NCI-H146 treated with DMSO at 0.1 percent for 48 hours (cell line): ENCODE measurements at regions not wholly inside any gene's neighbourhood (a gene's known extent, or its start where the extent isn't known, plus 50 kb on each side); places are given as distances from the start of the nearest gene placed in this dataset.

Source experiments
- DNase-seq: peaks from one replicate; lab custom pipeline; 2025; ENCODE audit not compliant: unreplicated experiment; lab: John Stamatoyannopoulos, UW

GRCh38 chr14:26206640-26207039 is 391.2 kb downstream of the NOVA1 start:
- peak; percentile 11 for DNase-seq

GRCh38 chr14:26204728-26205479 is 392.9 kb downstream of the NOVA1 start:
- DNase-seq, result no peak

- DNase-seq, result no peak
Measured at GRCh38 chr14:26204366-26204727, 393.5 kb downstream of the NOVA1 start.

- no peak for DNase-seq
Measured at GRCh38 chr14:26200687-26201086, 397.1 kb downstream of the NOVA1 start.

- DNase-seq, result no peak
Measured at GRCh38 chr14:26199590-26200370, 398.1 kb downstream of the NOVA1 start.

GRCh38 chr14:26199096-26199495 is 398.7 kb downstream of the NOVA1 start:
- no peak for DNase-seq

GRCh38 chr14:26194816-26195215 is 403.0 kb downstream of the NOVA1 start:
- DNase-seq, result no peak

- no peak for DNase-seq
Measured at GRCh38 chr14:26191671-26192070, 406.2 kb downstream of the NOVA1 start.

- no peak for DNase-seq
Measured at GRCh38 chr14:26191123-26191522, 406.7 kb downstream of the NOVA1 start.

GRCh38 chr14:26190646-26191045 is 407.2 kb downstream of the NOVA1 start:
- DNase-seq, result no peak

- DNase-seq, result no peak
Measured at GRCh38 chr14:26187996-26188620, 409.7 kb downstream of the NOVA1 start.

- no peak for DNase-seq
Measured at GRCh38 chr14:26180221-26180620, 417.6 kb downstream of the NOVA1 start.

GRCh38 chr14:26175658-26176057 is 422.2 kb downstream of the NOVA1 start:
- DNase-seq, result no peak

- DNase-seq, result no peak
Measured at GRCh38 chr14:26174395-26174794, 423.4 kb downstream of the NOVA1 start.

GRCh38 chr14:26173581-26174110 is 424.2 kb downstream of the NOVA1 start:
- no peak for DNase-seq

- no peak for DNase-seq
Measured at GRCh38 chr14:26172396-26172795, 425.4 kb downstream of the NOVA1 start.

GRCh38 chr14:26170885-26171284 is 426.9 kb downstream of the NOVA1 start:
- no peak for DNase-seq

- DNase-seq, result peak; percentile 25
Measured at GRCh38 chr14:26163761-26164160, 434.1 kb downstream of the NOVA1 start.

GRCh38 chr14:26157517-26157916 is 440.3 kb downstream of the NOVA1 start:
- DNase-seq, result no peak

GRCh38 chr14:26143057-26143456 is 454.8 kb downstream of the NOVA1 start:
- DNase-seq, result no peak

- no peak for DNase-seq
Measured at GRCh38 chr14:26138764-26139445, 458.9 kb downstream of the NOVA1 start.
